Urothelium cell line (cell line): ENCODE measurements at regions not wholly inside any gene's neighbourhood (a gene's known extent, or its start where the extent isn't known, plus 50 kb on each side); places are given as distances from the start of the nearest gene placed in this dataset.

Source experiments
- DNase-seq: peaks from one replicate; pipeline ENCODE4 v3.0.0; 2011; ENCODE audit warnings: low spot score, mixed read lengths
- FAIRE-seq: peaks from 2 replicates; lab custom pipeline; 2011; peaks lifted over from hg19 to GRCh38; lab: Jason Lieb, UNC

DNA sequence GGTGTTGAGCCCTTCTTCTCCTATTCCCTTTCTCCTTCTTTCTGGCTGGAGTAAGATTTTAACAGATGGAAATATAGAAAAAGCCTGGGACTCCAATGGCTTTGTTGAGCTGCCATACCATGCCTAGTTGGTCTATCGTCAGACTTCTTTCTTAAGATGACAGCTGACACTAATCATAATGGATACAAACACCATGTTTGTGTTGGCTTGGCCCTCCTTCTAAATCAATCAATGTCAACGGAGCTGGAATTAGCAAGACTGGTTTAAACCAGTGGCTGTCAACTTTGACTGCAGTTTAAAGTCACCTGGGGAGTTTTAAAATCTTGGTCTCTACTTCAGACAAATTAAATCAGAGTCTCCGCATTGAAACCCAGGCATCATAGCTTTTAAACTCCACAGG, 264.5 kb upstream of the PRR16 start:
- FAIRE-seq (no peak), DNase-seq (no peak)

DNA sequence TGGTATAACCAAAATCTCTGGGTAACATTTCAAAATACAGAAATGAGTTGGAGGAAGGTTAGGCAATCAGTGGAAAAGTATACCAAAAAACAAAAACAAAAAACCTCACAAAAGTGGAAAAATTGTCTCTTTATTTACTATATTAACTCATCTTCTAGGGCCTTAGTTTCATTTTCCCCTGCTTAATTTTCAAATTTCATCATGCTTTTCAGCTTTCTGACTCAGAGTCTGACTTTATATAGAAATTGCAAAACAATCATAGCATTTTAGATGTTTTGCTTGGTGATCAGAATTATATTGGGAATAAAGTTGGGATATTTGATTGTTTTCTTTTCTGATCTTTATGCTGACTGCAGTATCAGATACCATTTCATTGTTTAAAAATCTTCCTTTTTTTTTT, 257.0 kb upstream of the PRR16 start:
- FAIRE-seq = no peak
- DNase-seq = no peak

DNA sequence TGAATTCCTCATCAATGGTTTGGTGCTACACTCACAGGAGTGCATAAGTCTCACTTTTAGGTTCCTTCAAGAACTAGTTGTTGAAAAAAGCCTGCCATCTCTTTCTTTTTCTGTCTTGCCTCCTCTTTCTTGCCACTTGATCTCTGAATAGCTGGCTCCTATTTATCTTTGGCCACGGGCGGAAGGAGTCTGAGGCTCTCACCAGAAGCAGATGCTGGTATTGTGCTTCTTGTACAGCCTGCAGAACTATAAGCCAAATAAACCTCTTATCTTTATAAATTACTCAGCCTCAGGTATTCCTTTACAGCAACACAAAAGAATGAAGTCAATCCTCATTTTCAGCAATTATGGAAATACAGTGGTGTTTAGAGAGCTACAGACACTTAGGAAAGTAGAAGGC, 247.1 kb upstream of the PRR16 start:
- FAIRE-seq = no peak
- no peak for DNase-seq

DNA sequence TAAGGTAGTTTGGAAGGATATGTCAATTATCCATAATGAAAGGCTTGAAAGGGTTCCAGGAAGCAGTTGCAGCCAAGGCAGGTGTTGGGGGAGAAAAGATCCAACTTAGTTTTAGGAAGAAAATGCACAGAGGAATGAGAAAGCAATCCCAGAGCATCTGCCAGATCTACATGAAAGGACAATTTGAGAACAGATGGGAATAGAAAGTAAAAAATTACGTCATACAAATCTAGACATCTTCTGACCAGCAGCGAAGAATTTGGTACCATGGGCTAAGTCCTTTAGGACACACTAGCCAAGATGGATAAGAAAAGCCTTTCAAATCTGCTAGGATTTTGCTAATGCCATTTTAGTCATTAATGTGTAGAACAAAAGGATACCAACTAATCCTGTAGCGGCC, 244.1 kb upstream of the PRR16 start:
- DNase-seq = no peak
- FAIRE-seq = no peak

DNA sequence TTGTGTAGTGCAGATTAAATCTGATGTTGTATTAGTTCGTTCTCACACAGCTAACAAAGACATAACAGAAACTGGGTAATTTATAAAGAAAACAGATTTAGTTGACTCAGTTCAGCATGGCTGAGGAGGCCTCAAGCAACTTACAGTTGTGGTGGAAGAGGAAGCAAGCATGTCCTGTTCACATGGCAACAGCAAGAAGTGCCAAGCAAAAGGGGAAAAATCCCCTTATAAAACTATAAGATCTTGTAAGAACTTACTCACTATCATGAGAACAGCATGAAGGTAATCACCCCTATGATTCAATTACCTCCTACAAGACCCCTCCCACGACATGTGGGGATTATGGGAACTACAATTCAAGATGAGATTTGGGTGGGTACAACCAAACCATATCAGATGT, 238.6 kb upstream of the PRR16 start:
- FAIRE-seq = no peak
- DNase-seq = no peak

DNA sequence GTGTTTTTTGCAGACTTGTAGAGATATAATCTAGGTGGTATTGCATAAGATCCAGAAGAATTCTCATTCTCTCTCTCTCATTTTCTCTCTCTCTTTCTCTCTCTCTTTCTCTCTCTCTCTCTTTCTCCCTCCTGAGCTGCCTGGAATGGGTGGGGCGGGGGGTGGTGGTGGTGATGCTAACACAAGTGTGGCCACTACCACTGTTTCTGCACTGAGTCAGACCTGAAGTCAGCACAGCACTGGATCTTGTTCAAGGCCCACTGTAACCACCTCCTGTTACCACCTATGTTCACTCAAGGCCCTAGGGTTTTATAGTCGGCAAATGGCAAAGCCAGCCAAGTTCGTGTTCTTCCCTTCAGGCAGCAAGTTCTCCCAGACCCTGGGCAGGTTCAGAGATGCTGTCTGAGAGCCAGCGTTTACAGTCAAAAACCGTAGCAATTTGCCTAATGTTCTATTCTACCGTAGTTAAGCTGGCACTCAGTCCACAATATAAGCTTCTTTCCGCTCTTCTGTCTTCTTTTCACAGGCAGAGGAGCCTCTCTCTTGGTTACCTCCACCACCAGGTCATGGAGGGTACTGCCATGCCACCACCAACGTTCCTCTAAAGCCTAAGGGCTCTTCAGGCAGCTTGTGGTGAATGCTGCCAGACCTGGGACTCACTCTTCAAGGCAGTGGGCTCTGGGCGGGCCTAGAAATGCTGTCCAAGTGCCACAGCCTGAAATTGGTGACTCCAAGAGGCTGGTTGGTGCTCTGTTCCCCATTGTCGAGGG, 235.7 kb upstream of the PRR16 start:
- no peak for FAIRE-seq
- no peak for DNase-seq

DNA sequence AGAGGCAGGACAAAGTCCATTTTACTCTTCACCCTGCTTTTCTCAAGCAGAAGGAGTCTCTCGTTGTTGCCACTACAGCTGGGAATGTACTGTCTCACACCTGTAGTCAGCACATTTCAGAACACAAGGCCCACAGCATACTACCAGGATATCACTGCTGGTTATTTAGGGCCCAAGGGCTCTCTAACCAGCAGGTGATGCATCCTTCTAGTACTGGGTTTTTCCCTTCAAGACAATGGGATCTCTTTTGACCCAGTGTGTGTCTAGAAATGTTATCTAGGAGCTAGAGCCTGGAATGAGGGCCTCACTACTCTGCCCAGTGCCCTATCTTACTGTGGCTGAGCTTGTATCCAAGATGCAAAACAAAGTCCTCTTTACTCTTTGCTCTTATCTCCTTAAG, 235.1 kb upstream of the PRR16 start:
- FAIRE-seq (no peak), DNase-seq (no peak)

DNA sequence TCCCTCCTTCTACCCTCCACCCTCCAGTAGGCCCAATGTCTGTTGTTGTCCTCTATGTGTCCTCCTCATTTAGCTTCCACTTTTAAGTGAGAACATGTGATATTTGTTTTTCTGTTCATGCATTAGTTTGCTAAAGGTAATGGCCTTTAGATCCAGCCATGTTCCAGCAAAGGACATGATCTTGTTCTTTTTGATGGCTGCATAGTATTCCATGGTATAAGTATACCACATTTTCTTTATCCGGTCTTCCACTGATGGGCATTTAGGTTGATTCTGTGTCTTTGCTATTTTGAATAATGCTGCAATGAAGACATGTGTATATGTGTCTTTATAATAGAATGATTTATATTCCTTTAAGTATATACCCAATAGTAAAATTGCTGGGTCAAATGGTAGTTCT, 232.5 kb upstream of the PRR16 start:
- FAIRE-seq (no peak), DNase-seq (no peak)

DNA sequence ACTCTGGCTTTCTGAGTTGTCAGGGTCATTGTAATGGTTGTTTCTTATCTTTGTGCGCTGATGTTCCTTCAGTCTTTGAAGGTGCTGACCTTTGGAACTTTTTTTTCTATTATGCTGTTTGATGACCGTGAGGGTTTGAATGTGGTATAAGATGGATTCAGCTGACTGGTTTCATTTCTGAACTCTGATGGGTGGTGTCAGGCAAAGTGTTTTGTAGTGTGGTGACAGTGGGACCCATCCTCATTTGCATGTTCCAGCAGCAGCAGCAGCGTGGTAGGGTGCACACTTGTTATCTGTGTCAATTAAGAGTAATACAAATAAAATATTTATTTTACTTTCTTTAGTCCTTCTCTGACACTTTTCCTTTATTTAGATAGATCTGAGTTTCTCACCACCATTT, 227.7 kb upstream of the PRR16 start:
- DNase-seq = no peak

DNA sequence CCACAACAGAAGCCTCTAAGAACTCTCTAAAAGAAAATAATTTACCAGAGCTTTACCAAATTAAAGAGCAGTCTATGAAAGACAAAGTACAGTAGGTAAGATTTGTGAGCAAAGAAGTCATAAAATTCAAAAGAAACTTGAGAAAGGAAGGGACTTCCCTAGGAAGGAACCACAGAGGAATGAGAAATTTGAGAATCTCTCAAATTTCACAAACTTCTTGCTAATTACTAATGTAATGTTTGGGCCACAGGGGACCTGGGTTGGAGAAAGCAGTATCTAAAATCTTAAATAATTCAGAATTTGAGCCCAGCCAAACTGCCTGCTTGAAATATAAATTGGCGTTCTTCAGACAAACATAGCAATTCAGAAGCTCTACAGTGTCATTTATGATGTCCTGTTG, 225.0 kb upstream of the PRR16 start:
- FAIRE-seq (no peak), DNase-seq (no peak)

More for the DNA sequence above, 227.7 kb upstream of the PRR16 start:
- FAIRE-seq = no peak

DNA sequence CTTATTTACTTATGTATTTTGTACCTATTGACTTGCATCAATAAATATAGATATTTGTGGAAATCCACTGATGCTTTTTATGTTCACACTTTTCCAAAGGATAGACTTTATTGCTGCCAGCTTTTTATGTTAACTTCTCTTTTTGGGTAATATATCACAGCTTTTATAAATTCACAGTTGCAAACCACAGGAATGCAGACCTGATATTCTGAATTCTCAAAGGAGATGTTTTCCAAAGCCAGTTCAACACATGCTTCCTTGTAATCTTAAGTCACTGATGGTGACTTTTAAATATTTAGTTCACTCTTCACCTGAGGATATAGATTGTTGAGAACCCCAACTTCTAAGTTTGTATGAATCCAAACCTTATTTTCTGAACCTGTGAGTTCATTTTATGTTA, 223.4 kb upstream of the PRR16 start:
- DNase-seq (no peak), FAIRE-seq (no peak)

DNA sequence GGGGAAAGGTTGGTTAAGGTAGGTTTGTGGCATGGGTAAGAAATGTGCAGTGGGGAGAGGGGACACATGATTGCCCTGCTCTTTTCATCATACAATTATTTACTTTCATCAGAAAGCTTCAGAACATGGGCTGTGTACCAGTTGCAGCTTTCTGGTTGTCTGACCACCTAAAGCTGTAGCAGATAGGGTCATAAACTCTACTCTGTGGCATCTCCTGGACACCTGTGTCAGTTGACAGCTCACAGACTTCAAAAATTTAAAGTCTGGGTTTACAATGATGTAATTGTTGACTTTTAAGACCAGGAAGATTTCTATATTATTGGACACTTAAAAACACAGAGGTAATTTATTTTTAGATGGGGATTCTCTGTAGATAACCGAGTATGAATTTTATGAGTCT, 222.7 kb upstream of the PRR16 start:
- no peak for DNase-seq
- FAIRE-seq = no peak

DNA sequence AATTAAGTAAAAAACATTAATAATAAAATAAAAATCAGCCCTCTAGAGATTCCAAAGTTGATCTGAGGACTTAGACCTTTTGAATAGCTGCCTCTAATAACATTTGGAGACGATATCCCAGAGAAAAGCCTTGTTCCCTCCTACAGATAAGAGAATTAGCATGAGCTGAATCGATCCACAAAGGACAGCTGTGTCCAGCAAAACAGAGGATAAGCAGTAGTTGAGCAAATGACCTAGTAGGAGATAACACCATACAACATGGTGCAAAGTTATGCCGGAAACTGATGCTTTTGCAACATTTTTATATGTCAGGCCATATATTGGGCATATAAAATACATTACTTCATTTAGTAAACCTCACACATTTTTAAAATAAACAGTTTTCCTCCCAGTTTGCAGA, 212.2 kb upstream of the PRR16 start:
- DNase-seq (no peak), FAIRE-seq (no peak)

DNA sequence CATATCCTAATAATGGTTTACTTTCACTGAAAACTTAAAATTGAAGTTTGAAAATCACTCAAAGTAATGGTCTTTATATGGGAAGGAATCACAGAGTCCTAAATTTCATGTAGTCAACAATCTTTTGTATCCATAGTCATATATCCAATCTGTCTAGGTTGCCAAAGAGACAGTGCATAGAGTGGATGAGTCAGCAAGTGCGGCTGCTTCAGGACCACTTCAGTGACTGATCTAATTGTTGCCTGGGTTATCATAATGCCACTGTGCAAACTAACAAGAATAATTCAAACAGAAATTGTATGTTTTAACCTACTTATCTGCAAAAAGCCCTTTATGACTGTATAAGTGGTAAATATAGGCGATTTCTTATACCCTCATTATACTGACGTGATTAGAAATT, 211.3 kb upstream of the PRR16 start:
- peak; percentile 70 for FAIRE-seq

DNA sequence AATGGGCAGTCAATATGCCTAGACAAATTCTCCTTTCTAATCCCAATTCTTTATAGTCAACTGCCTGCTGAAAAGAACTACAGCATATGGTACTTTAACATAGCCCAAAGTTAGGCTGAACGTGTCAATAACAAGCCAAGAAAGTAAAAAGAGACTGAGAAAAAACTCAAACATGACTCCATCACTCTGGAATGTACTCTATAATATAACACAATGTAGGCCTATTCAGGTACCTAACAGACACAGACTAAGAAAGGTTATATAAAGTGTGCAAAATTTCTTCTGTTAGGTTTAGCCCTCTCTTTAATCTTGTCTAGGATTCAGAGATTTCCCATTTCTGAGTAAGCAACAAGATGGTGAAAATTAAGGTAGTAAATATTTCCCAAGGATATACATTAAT, 209.7 kb upstream of the PRR16 start:
- FAIRE-seq (no peak), DNase-seq (peak; percentile 5)

More for the DNA sequence above, 211.3 kb upstream of the PRR16 start:
- DNase-seq = peak; percentile 20

DNA sequence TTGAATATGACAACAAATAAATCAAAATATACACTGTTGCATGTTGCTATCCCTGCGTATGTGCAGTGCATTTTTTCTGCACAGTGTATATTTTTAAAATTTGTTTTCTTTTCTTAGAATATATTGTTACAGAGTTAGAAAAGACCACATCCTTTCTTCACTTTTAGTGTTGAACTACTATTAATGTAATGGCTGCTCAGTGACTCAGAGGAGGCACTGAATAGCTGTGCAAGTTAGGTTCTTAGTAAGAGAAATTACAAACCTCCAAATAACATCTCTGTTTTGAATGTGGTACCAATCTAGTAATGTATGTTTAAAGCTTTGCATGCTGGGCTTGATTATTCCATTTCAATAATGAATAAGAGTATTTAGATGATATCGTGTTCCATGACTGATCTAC, 208.9 kb upstream of the PRR16 start:
- DNase-seq (no peak), FAIRE-seq (no peak)

DNA sequence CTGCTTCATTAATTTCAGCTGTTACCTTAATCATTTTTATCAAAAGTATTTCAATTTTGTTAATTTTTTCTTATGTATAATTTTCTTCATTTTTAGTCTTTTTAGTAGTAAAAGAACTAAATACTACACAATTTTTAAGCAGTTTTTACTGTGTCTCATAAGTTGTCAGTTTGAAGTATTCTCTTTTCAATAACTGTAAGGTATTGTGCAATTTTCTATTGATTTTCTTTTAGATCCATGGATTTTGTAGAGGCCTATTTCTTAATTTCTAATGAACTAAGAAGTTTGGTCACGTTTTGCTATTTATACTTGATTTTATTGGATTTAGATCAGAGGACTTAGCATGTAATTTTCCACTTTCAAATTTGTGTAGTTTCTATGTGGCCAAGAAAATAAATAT, 207.7 kb upstream of the PRR16 start:
- DNase-seq (no peak), FAIRE-seq (no peak)

DNA sequence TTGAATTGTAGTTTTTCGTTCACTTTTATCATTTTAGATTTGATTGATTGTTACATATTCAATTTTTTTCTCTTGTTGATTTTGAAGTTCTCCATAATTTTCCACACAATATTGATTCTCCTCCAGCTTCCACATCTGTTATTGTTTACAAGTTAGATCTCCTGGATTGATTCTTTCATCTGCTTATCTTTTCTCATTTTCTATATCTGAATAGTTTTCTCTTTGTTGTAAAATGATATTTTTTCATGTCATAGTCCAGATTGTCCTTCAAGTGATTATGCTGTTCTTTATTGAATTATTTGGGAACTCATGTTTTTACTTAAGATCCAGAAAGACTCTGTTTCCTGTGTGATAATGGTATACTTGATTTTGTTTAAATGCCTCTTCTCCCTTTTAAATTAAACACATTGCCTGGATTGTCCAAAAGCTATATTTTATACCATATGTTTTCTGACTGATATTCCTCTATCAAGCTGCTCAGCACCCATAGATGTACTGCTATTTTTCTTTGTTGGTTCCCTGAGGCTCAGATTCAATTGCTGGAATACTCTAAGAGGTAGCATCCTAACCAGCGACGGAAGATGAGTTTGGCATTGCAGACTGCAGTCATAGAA, 206.6 kb upstream of the PRR16 start:
- no peak for DNase-seq
- no peak for FAIRE-seq

DNA sequence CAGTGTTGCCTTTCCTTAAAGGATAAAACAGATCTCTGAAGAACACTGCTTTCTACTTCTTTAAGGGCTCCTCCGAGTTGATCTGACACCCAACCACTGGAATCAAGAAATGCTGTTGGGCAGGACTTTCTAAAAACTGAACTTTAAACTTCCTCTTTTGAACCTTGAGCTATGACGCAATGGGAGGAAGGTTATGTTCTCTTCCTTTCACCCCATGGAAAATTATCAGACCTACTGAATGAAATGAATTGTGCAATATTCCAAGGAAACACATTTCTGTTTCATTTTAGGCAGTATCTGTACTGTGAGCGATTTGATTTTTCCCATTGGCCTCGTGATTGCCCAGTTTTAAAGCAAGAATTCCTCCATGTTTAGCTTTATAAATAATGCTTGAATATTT, 206.0 kb upstream of the PRR16 start:
- no peak for DNase-seq
- no peak for FAIRE-seq

DNA sequence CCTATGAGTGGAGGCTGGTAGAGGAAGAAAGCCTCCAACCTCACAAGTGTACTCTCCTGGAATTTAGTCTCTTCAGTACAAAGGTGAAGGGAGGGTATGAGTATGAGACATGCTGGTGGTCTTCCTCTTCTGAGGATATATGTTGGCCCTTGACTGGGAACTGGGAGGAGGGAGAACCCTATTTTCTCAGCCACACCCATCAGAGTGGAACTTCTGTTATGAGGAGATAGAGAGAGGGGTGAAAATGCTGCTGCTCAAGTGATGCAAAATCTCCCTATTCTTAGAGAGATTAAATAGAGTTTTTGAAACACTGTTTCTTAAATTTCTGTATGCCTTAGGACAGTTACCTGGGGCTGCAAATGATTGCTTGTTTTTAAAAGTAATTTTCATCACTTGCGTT, 203.4 kb upstream of the PRR16 start:
- no peak for FAIRE-seq

DNA sequence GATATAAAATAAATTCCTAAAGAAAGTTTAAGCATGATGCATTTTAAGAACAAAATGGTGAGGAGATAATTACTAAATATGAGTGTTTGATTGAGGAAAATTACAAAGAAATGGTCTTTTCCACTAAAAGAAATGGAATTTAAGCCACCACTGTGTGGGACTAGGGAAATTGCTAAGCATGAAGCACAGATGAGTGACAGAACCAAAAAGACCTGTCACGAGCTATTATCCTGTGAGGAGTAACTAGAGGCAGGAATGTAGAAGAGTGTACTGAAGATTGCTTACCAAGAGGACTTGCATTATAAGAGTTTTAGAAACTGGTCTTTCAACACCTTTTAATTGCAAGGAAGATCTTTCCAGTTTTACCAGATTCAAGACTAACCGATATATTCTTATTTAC, 193.6 kb upstream of the PRR16 start:
- DNase-seq (no peak), FAIRE-seq (no peak)

More for the DNA sequence above, 203.4 kb upstream of the PRR16 start:
- no peak for DNase-seq

DNA sequence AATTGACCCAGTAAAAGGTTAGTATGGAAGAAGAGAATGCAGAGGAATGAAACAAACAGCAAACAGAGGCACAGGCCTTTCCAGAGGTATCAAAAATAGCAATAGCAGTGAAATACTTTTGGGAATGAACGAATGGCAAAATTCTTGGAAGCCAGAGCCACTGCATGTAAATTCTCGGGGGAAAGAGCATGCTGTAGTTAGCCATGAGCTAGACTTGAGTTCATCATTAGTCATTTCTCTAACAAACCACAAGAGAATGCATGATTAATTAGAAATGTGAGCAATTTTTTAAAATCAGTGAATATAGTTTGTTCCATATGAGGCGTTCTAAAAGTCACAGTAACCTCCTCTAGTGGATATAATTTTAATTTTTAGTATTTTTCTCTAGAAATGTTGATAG, 170.3 kb upstream of the PRR16 start:
- no peak for FAIRE-seq
- no peak for DNase-seq

DNA sequence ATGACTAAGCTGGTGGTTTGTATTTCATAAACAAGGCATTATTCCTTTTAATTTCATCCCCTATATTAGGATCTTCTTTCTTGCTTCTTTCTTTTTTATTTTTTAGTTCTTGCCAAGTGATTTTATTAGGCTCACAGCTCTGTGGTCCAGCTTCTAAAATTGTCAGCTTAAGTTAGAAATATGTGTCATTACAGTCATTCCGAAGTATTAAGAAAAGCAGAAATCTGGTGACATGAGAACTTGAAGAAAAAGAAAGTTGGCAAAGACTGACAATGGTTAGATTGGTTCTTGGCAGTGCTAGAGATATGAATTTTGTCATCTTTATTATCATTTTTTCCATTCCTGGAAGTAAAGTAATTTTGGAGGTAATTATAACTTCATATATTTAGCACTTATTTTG, 166.5 kb upstream of the PRR16 start:
- DNase-seq (no peak), FAIRE-seq (no peak)
